CD14-positive monocyte (primary cell): ENCODE measurements at regions not wholly inside any gene's neighbourhood (a gene's known extent, or its start where the extent isn't known, plus 50 kb on each side); places are given as distances from the start of the nearest gene placed in this dataset.

Source experiments
- DNase-seq, 3 donors: peaks; one replicate each; pipeline ENCODE4 v3.0.0-alpha.2; 2011 to 2022
- H2AFZ ChIP-seq: 2 replicates; pipeline ENCODE4 v1.6.0; 2012; ENCODE audit warnings: mild to moderate bottlenecking, low read depth, low read length, inconsistent platforms; ENCODE audit not compliant: insufficient read depth, poor library complexity, severe bottlenecking
- H3K27ac ChIP-seq, 2 donors: 1 replicate in 1 of 2; 2 replicates in 1 of 2; pipeline ENCODE4 v1.5.1; 2012 to 2013; ENCODE audit warnings: low read length in 2 of 2, control low read depth in 1 of 2, inconsistent platforms in 1 of 2, low read depth in 1 of 2, mild to moderate bottlenecking in 1 of 2
- H3K27me3 ChIP-seq, 2 donors: one replicate each; pipeline versions ENCODE4 v1.6.0 to v1.6.1; 2011 to 2013; ENCODE audit warnings: low read length in 2 of 2; ENCODE audit not compliant: control insufficient read depth in 2 of 2, insufficient read depth in 2 of 2
- H3K36me3 ChIP-seq, 2 donors: replicated peaks in 1 of 2; 1 replicate in 1 of 2; 2 replicates in 1 of 2; pipeline versions ENCODE4 v1.5.1 to v1.6.1; 2012 to 2013; ENCODE audit warnings: low read length in 2 of 2, control low read depth in 1 of 2, inconsistent platforms in 1 of 2, mild to moderate bottlenecking in 1 of 2; ENCODE audit not compliant: insufficient read depth in 2 of 2, control insufficient read depth in 1 of 2
- H3K4me1 ChIP-seq, 2 donors: 1 replicate in 1 of 2; 2 replicates in 1 of 2; pipeline versions ENCODE4 v1.5.1 to v1.6.1; 2012 to 2013; ENCODE audit warnings: low read length in 2 of 2, control low read depth in 1 of 2, inconsistent platforms in 1 of 2, mild to moderate bottlenecking in 1 of 2, moderate library complexity in 1 of 2; ENCODE audit not compliant: insufficient read depth in 2 of 2, control insufficient read depth in 1 of 2
- H3K4me2 ChIP-seq: replicated peaks from 2 replicates; pipeline ENCODE3; 2012; ENCODE audit warnings: low read length, moderate library complexity, mild to moderate bottlenecking; ENCODE audit not compliant: poor library complexity, severe bottlenecking; ENCODE audit errors: extremely low read depth
- H3K4me3 ChIP-seq, 3 experiments: fragments of 200-600 bp in 1 of 3; sonication (generic) in 1 of 3; replicated peaks in 1 of 3; 1 replicate in 2 of 3; 2 replicates in 1 of 3; pipeline ENCODE4 v1.5.1; 2011 to 2013; ENCODE audit warnings: low read length in 3 of 3, mild to moderate bottlenecking in 3 of 3, control low read depth in 2 of 3, low read depth in 2 of 3, inconsistent platforms in 1 of 3, moderate library complexity in 1 of 3
- H3K79me2 ChIP-seq: 2 replicates; pipeline ENCODE4 v1.6.0; 2012; ENCODE audit warnings: mild to moderate bottlenecking, control low read depth, inconsistent platforms, low read length, moderate library complexity; ENCODE audit not compliant: insufficient read depth
- H3K9ac ChIP-seq: 2 replicates; pipeline ENCODE4 v1.6.0; 2017; ENCODE audit warnings: low read length, mild to moderate bottlenecking; ENCODE audit not compliant: insufficient read depth, poor library complexity, severe bottlenecking
- H3K9me3 ChIP-seq, 2 donors: replicated peaks in 1 of 2; 1 replicate in 1 of 2; 2 replicates in 1 of 2; pipeline versions ENCODE4 v1.5.1 to v1.6.1; 2012 to 2013; ENCODE audit warnings: low read length in 2 of 2, control low read depth in 1 of 2; ENCODE audit not compliant: control insufficient read depth in 1 of 2, insufficient read depth in 1 of 2
- H4K20me1 ChIP-seq: 2 replicates; pipeline ENCODE4 v1.6.0; 2012; ENCODE audit warnings: mild to moderate bottlenecking, low read length, control low read depth, moderate library complexity; ENCODE audit not compliant: insufficient read depth
- H3K27ac Mint-ChIP-seq, 7 donors: one replicate each; pipeline ENCODE4 v1.8.0; 2020; ENCODE audit warnings: mild to moderate bottlenecking in 7 of 7, mixed read lengths in 7 of 7, moderate library complexity in 6 of 7, inconsistent platforms in 2 of 7
- H3K27me3 Mint-ChIP-seq, 3 donors: one replicate each; pipeline ENCODE4 v1.8.0; 2021 to 2022; ENCODE audit warnings: low read depth in 3 of 3, mild to moderate bottlenecking in 3 of 3, mixed read lengths in 3 of 3, moderate library complexity in 3 of 3, inconsistent platforms in 1 of 3
- H3K36me3 Mint-ChIP-seq, 2 donors: one replicate each; pipeline ENCODE4 v1.8.0; 2020; ENCODE audit warnings: mixed read lengths in 2 of 2, inconsistent platforms in 1 of 2, mild to moderate bottlenecking in 1 of 2
- H3K4me1 Mint-ChIP-seq: one replicate; pipeline ENCODE4 v1.8.0; 2020; ENCODE audit warnings: mild to moderate bottlenecking, mixed read lengths
- H3K4me3 Mint-ChIP-seq, 2 donors: one replicate each; pipeline ENCODE4 v1.8.0; 2020; ENCODE audit warnings: mild to moderate bottlenecking in 2 of 2, mixed read lengths in 2 of 2, moderate library complexity in 1 of 2
- H3K9me3 Mint-ChIP-seq, 7 donors: one replicate each; pipeline ENCODE4 v1.8.0; 2020 to 2022; ENCODE audit warnings: mixed read lengths in 7 of 7, mild to moderate bottlenecking in 6 of 7, moderate library complexity in 6 of 7, inconsistent platforms in 2 of 7
- WGBS: methylation state at CpG from one replicate; pipeline ENCODE4 v1.1.5; 2013; ENCODE audit warnings: missing lambda C conversion rate; ENCODE audit not compliant: insufficient coverage; 5-methylcytosine and 5-hydroxymethylcytosine counted together
- intact Hi-C, 2 donors: fragments of 100-400 bp; cut with micrococcal nuclease; formaldehyde crosslinking; loops; one replicate each; pipeline versions ENCODE4 v1.15.0 to v1.15.1; 2023
- TF ChIP-seq, protein P1 (sequence below): fragments of 200-600 bp; IDR thresholded peaks from one replicate; pipeline ENCODE4 v1.8.0; 2022; ENCODE audit warnings: antibody characterized with exemption, mild to moderate bottlenecking

DNA sequence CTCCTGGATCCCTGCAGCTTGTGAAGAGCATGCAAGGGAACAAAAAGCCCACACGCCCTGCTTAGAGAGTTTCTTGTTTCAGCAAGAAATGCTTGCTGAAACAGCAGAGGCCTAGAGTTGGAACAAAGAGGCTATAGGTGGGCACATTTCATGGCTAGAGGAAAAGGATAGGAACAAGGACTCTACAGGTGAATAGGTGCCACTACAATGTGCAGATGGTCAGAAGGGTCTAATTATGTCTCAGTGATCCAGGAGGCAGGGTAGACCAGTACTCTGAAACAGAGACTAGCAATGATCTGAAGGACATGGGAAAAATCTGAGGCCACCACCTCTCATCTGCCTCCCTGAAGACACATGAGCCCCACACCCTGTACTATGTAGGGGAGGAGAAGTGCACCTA is 609.0 kb downstream of the REEP3 start:
- H3K9me3 Mint-ChIP-seq = peaks cover 0 to 2% (median 0%) of the 10 kb centered on the region in 7 donors
- intact Hi-C loops = no loop called here

DNA sequence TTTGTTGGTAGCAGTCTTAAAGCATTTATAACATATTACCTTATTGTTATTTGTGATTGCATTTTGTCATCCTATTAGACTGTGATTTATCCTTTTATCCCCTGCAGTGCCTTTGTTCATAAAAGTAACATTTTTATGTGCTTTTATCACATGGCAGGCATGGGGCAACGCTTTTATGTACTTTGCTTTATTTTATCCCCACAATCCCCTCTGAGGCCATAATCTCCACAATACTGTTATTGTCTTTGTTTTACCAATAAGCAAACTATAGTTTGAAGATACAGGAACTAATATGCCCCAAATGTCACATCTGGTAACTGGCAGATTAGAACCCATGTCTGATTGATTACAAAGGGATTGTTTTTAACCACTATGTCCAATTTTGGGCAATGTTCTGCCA is 613.5 kb downstream of the REEP3 start:
- TF ChIP-seq, protein P1, sequence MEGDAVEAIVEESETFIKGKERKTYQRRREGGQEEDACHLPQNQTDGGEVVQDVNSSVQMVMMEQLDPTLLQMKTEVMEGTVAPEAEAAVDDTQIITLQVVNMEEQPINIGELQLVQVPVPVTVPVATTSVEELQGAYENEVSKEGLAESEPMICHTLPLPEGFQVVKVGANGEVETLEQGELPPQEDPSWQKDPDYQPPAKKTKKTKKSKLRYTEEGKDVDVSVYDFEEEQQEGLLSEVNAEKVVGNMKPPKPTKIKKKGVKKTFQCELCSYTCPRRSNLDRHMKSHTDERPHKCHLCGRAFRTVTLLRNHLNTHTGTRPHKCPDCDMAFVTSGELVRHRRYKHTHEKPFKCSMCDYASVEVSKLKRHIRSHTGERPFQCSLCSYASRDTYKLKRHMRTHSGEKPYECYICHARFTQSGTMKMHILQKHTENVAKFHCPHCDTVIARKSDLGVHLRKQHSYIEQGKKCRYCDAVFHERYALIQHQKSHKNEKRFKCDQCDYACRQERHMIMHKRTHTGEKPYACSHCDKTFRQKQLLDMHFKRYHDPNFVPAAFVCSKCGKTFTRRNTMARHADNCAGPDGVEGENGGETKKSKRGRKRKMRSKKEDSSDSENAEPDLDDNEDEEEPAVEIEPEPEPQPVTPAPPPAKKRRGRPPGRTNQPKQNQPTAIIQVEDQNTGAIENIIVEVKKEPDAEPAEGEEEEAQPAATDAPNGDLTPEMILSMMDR = no peak
- Mint-ChIP-seq H3K4me1 (no peaks in the 10 kb centered on the region), H3K27ac (no peak overlapping the region)

More for the DNA sequence above, 609.0 kb downstream of the REEP3 start:
- H3K27ac Mint-ChIP-seq = no peak overlapping the region
- no peaks in the 10 kb centered on the region for H3K4me1 ChIP-seq
- H3K4me3 Mint-ChIP-seq = no peak overlapping the region
- H3K27me3 Mint-ChIP-seq = no peaks in the 10 kb centered on the region
- no peaks in the 10 kb centered on the region for H3K4me1 Mint-ChIP-seq
- no peak for DNase-seq
- H3K36me3 Mint-ChIP-seq = no peaks in the 10 kb centered on the region
- H3K79me2 ChIP-seq = no peaks in the 10 kb centered on the region
- 92% methylated on average over 1 of the region's 1 CpG for WGBS
- no peak overlapping the region for H2AFZ ChIP-seq
- no peak overlapping the region for H3K4me3 ChIP-seq
- no peak overlapping the region for H3K4me2 ChIP-seq
- H3K9me3 ChIP-seq = no peaks in the 10 kb centered on the region
- H3K9ac ChIP-seq = no peak overlapping the region
- TF ChIP-seq, protein P1 = no peak
- H4K20me1 ChIP-seq = no peaks in the 10 kb centered on the region
- no peak overlapping the region for H3K27ac ChIP-seq
- no peaks in the 10 kb centered on the region for H3K27me3 ChIP-seq
- no peaks in the 10 kb centered on the region for H3K36me3 ChIP-seq

More for the DNA sequence above, 613.5 kb downstream of the REEP3 start:
- Histone ChIP-seq H3K9ac (no peak overlapping the region), H4K20me1 (no peaks in the 10 kb centered on the region), H3K4me3 (no peak overlapping the region), H3K27ac (no peak overlapping the region), H3K4me2 (no peak overlapping the region), H3K36me3 (no peaks in the 10 kb centered on the region), H3K27me3 (no peaks in the 10 kb centered on the region), H3K79me2 (no peaks in the 10 kb centered on the region), H3K9me3 (no peaks in the 10 kb centered on the region), H3K4me1 (no peaks in the 10 kb centered on the region), H2AFZ (no peak overlapping the region)
- intact Hi-C loops = no loop called here
- Mint-ChIP-seq H3K9me3 (peaks cover 0 to 3% (median 0%) of the 10 kb centered on the region in 7 donors), H3K27me3 (peaks cover 0 to 4% (median 0%) of the 10 kb centered on the region in 3 donors), H3K4me3 (no peak overlapping the region), H3K36me3 (no peaks in the 10 kb centered on the region)
- no CpG with 5 or more reads among the region's 1 CpG for WGBS
- no peak for DNase-seq
